ENCODE measurements at regions not wholly inside any gene's neighbourhood (a gene's known extent, or its start where the extent isn't known, plus 50 kb on each side); places are given as distances from the start of the nearest gene placed in this dataset.

DNA sequence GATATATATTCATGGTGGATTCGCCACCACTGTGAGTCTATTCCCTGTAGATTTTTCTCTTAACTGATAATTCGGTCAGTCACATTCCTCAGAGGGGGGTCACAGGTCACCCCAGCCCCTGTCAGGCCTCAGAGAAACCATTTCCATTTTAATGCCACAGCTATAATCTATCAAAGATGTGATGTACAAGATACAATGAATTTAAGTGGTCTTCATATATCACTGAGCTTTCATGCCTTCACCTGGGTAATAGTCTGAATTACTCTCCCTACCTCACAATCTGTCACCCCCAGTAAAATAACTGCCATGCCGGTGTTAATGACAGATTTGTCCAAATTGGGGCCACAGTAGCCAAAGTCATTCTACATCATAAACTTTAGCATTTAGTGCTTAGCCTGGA, 64.7 kb downstream of the NKX6-1 start:
- TF ChIP-seq, protein P1, sequence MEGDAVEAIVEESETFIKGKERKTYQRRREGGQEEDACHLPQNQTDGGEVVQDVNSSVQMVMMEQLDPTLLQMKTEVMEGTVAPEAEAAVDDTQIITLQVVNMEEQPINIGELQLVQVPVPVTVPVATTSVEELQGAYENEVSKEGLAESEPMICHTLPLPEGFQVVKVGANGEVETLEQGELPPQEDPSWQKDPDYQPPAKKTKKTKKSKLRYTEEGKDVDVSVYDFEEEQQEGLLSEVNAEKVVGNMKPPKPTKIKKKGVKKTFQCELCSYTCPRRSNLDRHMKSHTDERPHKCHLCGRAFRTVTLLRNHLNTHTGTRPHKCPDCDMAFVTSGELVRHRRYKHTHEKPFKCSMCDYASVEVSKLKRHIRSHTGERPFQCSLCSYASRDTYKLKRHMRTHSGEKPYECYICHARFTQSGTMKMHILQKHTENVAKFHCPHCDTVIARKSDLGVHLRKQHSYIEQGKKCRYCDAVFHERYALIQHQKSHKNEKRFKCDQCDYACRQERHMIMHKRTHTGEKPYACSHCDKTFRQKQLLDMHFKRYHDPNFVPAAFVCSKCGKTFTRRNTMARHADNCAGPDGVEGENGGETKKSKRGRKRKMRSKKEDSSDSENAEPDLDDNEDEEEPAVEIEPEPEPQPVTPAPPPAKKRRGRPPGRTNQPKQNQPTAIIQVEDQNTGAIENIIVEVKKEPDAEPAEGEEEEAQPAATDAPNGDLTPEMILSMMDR (IDR thresholded peaks at IDR 0.05): no peak
- no peak for TF ChIP-seq POLR2A (IDR thresholded peaks at IDR 0.05)
